Activated T-cell treated with anti-CD3 and anti-CD28 coated beads for 4 hours (primary cell): ENCODE measurements at regions not wholly inside any gene's neighbourhood (a gene's known extent, or its start where the extent isn't known, plus 50 kb on each side); places are given as distances from the start of the nearest gene placed in this dataset.

Experiments used
- DNase-seq: peaks from one replicate; pipeline ENCODE4 v3.0.0-alpha.2; 2020

DNA sequence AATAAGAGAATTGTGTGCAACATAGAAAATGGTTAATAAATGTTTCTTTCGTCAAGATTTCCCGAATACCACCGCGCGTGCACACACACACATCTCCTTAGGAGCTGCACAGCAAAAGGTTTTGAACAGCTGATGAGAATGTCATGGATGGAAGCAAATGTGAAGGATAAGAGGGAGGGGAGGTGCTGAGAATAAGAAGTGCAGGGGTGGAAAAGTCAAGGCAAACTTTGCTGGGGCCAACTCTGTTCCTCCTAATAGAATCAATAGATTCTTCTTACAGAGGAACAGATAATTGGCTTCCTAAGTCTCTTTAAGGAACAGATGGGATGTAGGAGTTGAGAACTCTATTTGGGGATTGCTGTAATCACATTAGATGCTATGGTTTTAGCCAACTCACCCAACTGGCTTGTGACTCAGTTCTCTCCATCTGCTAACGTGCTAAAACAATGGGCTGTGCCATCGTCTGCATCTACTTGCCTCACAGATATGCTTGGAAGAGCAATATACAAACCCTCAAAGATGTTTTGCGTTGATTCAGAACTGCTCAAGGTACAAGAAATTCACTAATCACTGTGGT lies 408.2 kb upstream of the CELF2 start:
- DNase-seq = no peak

GRCh38 chr10:10610171-10610570 lies 407.5 kb upstream of the CELF2 start:
- DNase-seq = no peak

GRCh38 chr10:10612151-10612550 lies 405.5 kb upstream of the CELF2 start:
- DNase-seq = no peak

GRCh38 chr10:10613656-10614244 lies 403.9 kb upstream of the CELF2 start:
- no peak for DNase-seq

DNA sequence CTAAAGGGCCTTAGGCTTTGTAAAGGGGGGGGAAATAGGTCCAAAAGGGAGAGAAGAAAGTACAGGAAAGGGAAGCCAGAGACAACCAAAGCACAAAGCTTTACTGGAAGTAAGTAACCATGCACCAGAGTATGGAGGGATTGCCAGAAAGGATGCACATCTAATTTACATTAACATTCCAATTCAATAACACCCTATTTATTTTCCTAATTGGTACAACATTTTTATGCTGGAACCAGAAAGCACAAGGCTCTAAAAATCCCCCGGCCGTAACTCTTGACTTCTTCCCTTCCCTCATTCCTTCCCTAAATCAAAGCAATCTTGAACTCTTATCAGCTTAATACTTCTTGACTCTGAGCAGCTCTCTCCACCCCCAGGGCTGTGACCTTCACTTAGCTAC lies 400.0 kb upstream of the CELF2 start:
- no peak for DNase-seq

DNA sequence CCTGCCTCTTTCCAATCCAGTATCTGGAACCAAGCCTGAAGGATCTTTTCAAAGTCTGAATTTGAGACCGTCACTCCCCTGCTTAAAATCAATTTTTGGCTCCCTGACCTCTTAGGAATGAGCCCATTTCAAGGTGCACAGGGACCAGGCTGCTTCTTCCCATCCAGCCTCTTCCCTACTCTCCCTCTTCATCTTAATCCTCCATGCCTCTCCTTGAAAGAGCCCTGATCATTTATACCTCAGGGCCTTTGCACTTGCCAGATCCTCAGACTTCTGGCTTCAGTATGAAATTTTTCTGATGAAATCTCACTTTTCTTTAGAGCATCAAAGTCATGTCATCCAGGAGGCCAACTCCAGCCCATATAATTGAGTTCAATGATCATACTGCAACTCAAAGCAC lies 399.5 kb upstream of the CELF2 start:
- DNase-seq = no peak

- no peak for DNase-seq
Measured at GRCh38 chr10:10623958-10624566, 393.6 kb upstream of the CELF2 start.

GRCh38 chr10:10624567-10624962 lies 393.1 kb upstream of the CELF2 start:
- DNase-seq = no peak

DNA sequence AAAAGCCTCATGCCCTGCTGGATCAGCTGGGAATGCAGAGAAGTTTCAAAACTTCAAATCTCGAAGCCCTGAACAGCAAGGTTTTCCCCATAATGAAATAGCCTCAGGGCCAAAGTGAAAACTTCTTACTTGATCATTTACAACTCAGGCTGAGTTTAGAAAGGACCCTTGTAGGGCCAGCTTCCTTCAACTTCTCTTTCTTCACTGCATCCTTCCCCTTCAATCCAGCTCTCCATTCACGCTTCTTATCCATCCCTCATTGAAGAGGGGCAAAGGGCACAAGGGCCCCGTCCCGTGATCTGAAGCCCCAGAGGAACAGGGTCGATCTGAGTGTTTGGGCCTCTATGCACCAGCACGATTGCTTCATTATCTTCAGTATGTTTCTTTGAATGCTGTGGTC lies 392.2 kb upstream of the CELF2 start:
- no peak for DNase-seq

- DNase-seq = no peak
Measured at GRCh38 chr10:10626734-10627133, 390.9 kb upstream of the CELF2 start.

- no peak for DNase-seq
Measured at GRCh38 chr10:10627414-10627813, 390.3 kb upstream of the CELF2 start.

DNA sequence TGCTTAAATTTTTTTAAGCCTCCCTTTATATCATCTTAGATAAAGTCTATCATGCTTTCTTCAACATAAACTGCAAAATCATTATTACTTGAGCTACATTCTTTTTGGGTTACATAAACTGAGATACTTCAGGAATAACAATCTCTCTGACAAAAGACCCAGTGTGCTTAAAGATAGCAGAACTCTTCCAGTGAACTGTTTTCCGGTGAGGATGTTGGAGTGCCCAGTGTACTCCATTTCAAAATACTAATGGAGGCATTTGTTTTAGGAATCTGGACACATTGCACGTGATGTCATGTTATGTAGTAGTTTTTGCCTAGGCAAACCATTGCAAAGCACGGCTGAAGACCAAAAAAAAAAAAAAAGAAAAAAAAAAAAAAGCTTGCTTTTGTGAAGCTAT lies 388.2 kb upstream of the CELF2 start:
- DNase-seq = no peak

- no peak for DNase-seq
Measured at GRCh38 chr10:10630281-10630680, 387.4 kb upstream of the CELF2 start.

GRCh38 chr10:10630782-10631181 lies 386.9 kb upstream of the CELF2 start:
- no peak for DNase-seq

GRCh38 chr10:10642189-10642588 lies 375.5 kb upstream of the CELF2 start:
- no peak for DNase-seq

GRCh38 chr10:10642751-10643150 lies 374.9 kb upstream of the CELF2 start:
- no peak for DNase-seq

DNA sequence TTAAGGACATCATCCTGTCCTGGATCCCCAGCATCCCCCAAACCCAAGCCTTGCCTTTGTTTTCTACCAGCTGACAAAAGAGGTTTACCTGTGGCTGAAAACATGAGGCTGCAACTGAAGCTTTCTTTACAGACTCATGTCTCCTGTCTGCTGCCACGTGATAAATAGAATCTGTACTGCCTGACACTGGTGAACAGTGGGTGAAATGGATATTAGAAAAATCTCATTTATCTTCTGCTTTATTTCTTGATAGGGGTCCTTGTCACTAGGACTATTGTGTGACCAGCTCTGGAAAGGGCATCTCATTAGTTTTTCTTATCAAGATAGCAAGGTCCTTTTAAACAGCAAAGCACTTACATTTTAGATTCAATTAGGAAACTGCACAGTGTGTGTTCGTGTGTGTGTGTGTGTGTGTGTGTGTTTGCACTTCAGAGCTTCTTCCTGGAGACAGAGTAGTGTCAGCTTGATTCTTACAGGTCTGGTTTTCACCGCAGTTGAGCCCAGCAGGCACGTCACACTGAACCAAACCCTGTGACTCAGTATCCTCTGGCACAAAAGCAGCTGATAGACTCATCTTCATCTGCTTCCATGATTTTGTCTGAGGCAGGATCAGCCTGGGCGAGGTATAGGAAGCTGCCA lies 373.5 kb upstream of the CELF2 start:
- DNase-seq = no peak

DNA sequence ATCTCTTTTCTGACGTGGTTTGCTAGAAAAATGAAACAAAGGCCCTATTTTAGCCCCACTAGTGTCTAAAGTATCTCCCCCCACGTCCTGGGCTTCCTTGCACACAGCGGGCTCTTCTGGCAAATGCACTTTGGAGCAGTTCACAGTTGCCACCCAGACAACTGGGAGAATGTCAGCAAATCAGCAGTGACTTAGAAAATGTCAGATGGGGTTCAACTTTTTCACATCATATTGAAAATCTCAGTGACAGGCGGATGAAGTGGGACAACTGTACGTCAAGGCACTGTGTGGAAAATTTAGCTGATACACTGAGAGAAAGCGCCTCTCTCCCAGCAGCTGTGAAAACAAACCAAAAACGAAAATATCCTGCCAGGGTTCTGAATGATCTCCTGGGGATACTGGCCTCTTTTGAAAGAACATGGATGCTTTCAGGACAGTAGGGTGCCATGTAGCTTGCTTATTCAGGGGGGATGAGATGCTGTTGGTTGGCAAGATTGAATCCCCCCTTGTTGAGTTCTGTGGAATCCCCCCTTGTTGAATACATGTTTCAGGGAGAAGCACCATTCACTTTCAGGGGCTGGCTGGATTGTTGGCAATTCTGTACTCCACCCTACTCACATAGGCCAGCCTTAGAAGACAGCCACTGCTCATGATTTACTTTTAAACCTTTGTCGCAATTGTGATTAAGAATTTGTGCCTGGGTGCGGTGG lies 372.8 kb upstream of the CELF2 start:
- DNase-seq = no peak

- DNase-seq = no peak
Measured at GRCh38 chr10:10647331-10647730, 370.3 kb upstream of the CELF2 start.

DNA sequence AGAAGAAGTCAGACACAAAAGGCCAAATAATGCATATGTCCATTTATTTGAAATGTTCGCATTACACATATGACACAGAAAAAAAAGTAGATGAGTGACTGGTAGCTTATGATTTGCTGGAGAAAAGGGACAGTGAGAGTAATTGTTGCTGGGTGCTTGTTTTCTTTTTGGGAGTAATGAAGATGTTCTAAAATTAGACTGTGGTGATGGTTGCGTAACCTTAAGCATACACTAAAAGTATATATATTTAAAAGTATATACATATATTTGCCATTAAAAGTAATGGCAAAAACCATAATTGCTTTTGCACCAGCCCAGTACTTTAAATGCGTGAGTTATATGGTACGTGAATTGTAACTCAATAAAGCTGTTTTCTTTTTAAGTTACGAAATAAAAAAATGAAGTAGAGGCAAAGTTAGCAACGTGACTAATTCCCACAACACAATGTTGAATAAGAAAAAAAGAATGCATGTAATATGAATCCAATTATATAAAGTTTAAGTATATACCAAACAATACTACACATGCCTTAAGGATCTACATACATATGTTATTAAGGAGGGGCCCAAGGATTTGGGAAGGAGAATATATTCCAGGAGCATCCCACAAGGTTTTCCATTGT lies 360.4 kb upstream of the CELF2 start:
- DNase-seq = no peak

- no peak for DNase-seq
Measured at GRCh38 chr10:10658172-10658785, 359.4 kb upstream of the CELF2 start.

GRCh38 chr10:10660054-10660453 lies 357.6 kb upstream of the CELF2 start:
- DNase-seq = no peak

DNA sequence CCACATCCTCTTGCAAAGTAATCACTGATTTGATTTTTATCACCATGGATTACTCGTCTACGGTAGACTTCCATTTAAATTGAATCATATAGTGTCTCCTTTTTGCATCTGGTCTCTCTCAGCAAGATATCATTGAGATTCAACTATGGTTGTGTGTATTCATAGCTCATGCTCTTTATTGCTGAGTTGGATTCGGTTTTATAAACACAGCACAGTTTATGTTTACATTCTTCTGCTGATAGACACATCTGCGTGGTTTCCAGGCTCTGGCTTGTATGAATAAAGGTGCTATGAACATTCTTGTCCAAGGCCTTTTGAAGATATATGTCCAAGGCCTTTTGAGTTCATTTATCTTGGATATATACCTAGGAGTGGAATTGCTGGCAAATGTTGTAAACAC lies 356.5 kb upstream of the CELF2 start:
- DNase-seq = no peak
